Erythroblast (primary cell): ENCODE measurements at regions not wholly inside any gene's neighbourhood (a gene's known extent, or its start where the extent isn't known, plus 50 kb on each side); places are given as distances from the start of the nearest gene placed in this dataset.

ENCODE experiments used
- GATA1 ChIP-seq: IDR thresholded peaks from 2 replicates; pipeline ENCODE4 v1.6.1; 2011; ENCODE audit warnings: low read depth, mild to moderate bottlenecking, control low read depth, low read length, moderate library complexity
- POLR2A ChIP-seq: IDR thresholded peaks from 2 replicates; pipeline ENCODE4 v1.6.1; 2011; ENCODE audit warnings: mild to moderate bottlenecking, low read length

DNA sequence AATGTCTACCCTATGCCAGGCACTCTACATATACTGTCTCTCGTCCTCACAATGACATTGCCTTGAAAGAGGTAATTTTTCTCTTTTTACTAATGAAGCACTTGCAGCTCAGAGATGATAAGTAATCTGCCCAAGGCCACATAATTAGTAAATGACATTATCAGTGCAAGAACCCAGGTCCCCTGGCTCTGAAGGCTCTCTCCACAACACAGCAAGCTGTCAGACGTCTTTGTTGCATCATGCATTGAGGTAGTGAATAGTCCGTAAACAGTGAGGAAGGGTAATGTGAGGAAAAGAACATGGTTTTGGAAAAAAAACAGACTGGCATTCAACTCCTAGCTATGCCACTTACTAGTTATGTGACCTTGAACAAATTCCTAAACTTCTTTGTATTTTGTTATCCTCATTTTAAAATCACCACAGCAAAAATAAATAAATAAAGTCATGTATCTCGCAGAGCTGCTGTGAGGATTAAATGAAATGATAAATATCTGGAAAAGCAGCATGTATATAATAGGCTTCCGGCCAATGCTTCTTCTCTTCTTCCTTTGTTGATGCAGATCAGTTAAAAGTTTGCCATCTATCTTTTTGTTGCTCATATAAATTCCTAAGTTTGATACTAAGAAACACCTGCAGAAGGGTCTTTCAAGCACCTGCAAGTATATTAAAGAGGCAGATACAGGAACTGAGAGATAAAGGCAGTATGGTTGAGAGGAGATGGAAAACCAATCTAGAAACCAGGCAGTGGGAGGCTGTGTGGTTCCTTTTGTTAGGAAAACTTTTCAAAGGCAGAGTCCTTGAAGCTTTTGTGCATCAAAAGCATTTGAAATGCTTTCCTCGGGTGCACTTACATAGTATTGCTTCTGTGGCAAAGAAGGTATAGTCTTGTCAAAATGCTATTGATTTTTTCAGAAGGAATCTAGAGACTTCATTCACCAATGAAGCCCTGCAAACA is 82.8 kb downstream of the BTG1 start:
- no peak for TF ChIP-seq POLR2A
- no peak for TF ChIP-seq GATA1
